H1 (cell line): ENCODE measurements at regions not wholly inside any gene's neighbourhood (a gene's known extent, or its start where the extent isn't known, plus 50 kb on each side); places are given as distances from the start of the nearest gene placed in this dataset.

Source experiments
- CTCF ChIA-PET: fragments of 300-600 bp; sonication (Branson Sonifier 250); formaldehyde crosslinking; loops from one replicate; lab custom pipeline; 2021; ENCODE audit not compliant: partially characterized antibody; lab: Charles Lee
- POLR2A ChIA-PET: fragments of 300-600 bp; sonication (Branson Sonifier 250); formaldehyde crosslinking; loops from one replicate; lab custom pipeline; 2021; ENCODE audit warnings: inconsistent platforms; ENCODE audit not compliant: partially characterized antibody; lab: Charles Lee
- DNase-seq, 2 experiments: peaks; one replicate each; pipeline versions ENCODE4 v3.0.0 to v3.0.0-alpha.2; 2010 to 2022; ENCODE audit warnings: low spot score in 2 of 2, low read depth in 1 of 2, mixed read lengths in 1 of 2
- FAIRE-seq: peaks from 2 replicates; lab custom pipeline; 2011; peaks lifted over from hg19 to GRCh38; lab: Jason Lieb, UNC
- H2AFZ ChIP-seq: 2 replicates; pipeline ENCODE4 v1.8.1; 2012; ENCODE audit warnings: low read length, inconsistent platforms
- H2AK5ac ChIP-seq: 2 replicates; pipeline ENCODE4 v1.6.1; 2013; ENCODE audit warnings: low read depth, low read length
- H2BK120ac ChIP-seq: replicated peaks from 2 replicates; pipeline ENCODE3; 2013; ENCODE audit warnings: low read depth, low read length, inconsistent platforms
- H2BK12ac ChIP-seq: 2 replicates; pipeline ENCODE4 v1.6.1; 2013; ENCODE audit warnings: low read depth, low read length
- H2BK15ac ChIP-seq: 2 replicates; pipeline ENCODE4 v1.6.1; 2013; ENCODE audit warnings: low read length
- H2BK20ac ChIP-seq: 2 replicates; pipeline ENCODE4 v1.6.1; 2013; ENCODE audit warnings: low read length
- H2BK5ac ChIP-seq: 2 replicates; pipeline ENCODE4 v1.6.1; 2013; ENCODE audit warnings: low read depth, low read length
- H3K14ac ChIP-seq: 2 replicates; pipeline ENCODE4 v1.6.1; 2013; ENCODE audit warnings: inconsistent platforms; ENCODE audit not compliant: insufficient read length
- H3K18ac ChIP-seq: 2 replicates; pipeline ENCODE4 v1.6.1; 2013; ENCODE audit warnings: low read length; ENCODE audit errors: extremely low read depth
- H3K23ac ChIP-seq: 2 replicates; pipeline ENCODE4 v1.6.1; 2013; ENCODE audit warnings: inconsistent platforms; ENCODE audit not compliant: insufficient read length
- H3K23me2 ChIP-seq: 2 replicates; pipeline ENCODE4 v1.6.1; 2013; ENCODE audit warnings: low read depth, low read length
- H3K27ac ChIP-seq: 2 replicates; pipeline ENCODE4 v1.6.1; 2011; ENCODE audit warnings: low read depth, low read length, inconsistent platforms
- H3K27me3 ChIP-seq, 4 experiments: replicated peaks in 1 of 4; 1 replicate in 1 of 4; 2 replicates in 3 of 4; pipeline versions ENCODE4 v1.6.1 to v1.8.1; 2011 to 2013; ENCODE audit warnings: low read length in 3 of 4, mild to moderate bottlenecking in 3 of 4, inconsistent platforms in 2 of 4, mixed read lengths in 2 of 4, moderate library complexity in 1 of 4; ENCODE audit not compliant: control insufficient read depth in 3 of 4, insufficient read depth in 3 of 4; ENCODE audit errors: extremely low read depth in 1 of 4
- H3K36me3 ChIP-seq, 4 experiments: 2 replicates each; pipeline versions ENCODE4 v1.6.1 to v1.8.1; 2011 to 2013; ENCODE audit warnings: mild to moderate bottlenecking in 4 of 4, low read length in 3 of 4, moderate library complexity in 2 of 4, control low read depth in 1 of 4, inconsistent platforms in 1 of 4; ENCODE audit not compliant: insufficient read depth in 4 of 4, control insufficient read depth in 2 of 4
- H3K4ac ChIP-seq: replicated peaks from 2 replicates; pipeline ENCODE3; 2013; ENCODE audit warnings: low read length, low read depth, mixed read lengths, inconsistent platforms; ENCODE audit not compliant: insufficient read length
- H3K4me1 ChIP-seq, 4 experiments: replicated peaks in 1 of 4; 1 replicate in 1 of 4; 2 replicates in 3 of 4; pipeline versions ENCODE4 v1.6.1 to v1.8.1; 2011 to 2013; ENCODE audit warnings: low read length in 3 of 4, inconsistent platforms in 2 of 4, mixed read lengths in 1 of 4; ENCODE audit not compliant: insufficient read depth in 4 of 4, control insufficient read depth in 3 of 4
- H3K4me2 ChIP-seq, 2 experiments: 2 replicates each; pipeline versions ENCODE4 v1.6.1 to v1.8.1; 2011 to 2013; ENCODE audit warnings: low read depth in 2 of 2, low read length in 2 of 2, control low read depth in 1 of 2, inconsistent platforms in 1 of 2, mild to moderate bottlenecking in 1 of 2; ENCODE audit not compliant: insufficient read depth in 1 of 2
- H3K4me3 ChIP-seq, 4 experiments: fragments of 200-600, 300-600 bp in 1 of 4; sonication (generic), shearing (Covaris generic), sonication (Bioruptor Twin) in 1 of 4; 2 replicates each; pipeline versions ENCODE4 v1.5.1 to v1.8.1; 2011 to 2016; ENCODE audit warnings: low read length in 4 of 4, low read depth in 3 of 4, control low read depth in 2 of 4, inconsistent platforms in 2 of 4, mild to moderate bottlenecking in 2 of 4, mixed read lengths in 1 of 4, moderate library complexity in 1 of 4; ENCODE audit not compliant: insufficient read depth in 2 of 4; ENCODE audit errors: extremely low read depth in 1 of 4
- H3K56ac ChIP-seq: replicated peaks from 2 replicates; pipeline ENCODE3; 2013; ENCODE audit warnings: low read depth, mild to moderate bottlenecking, mixed read lengths, low read length, inconsistent platforms; ENCODE audit not compliant: insufficient read length
- H3K79me1 ChIP-seq: 2 replicates; pipeline ENCODE4 v1.6.1; 2013; ENCODE audit warnings: low read depth, low read length, control low read depth
- H3K79me2 ChIP-seq, 2 experiments: 2 replicates each; pipeline versions ENCODE4 v1.6.1 to v1.8.1; 2012 to 2013; ENCODE audit warnings: low read length in 2 of 2, mild to moderate bottlenecking in 2 of 2, inconsistent platforms in 1 of 2; ENCODE audit not compliant: insufficient read depth in 2 of 2, control insufficient read depth in 1 of 2
- H3K9ac ChIP-seq, 4 experiments: replicated peaks in 1 of 4; 1 replicate in 1 of 4; 2 replicates in 3 of 4; pipeline versions ENCODE4 v1.6.1 to v1.8.1; 2011 to 2013; ENCODE audit warnings: low read depth in 3 of 4, low read length in 3 of 4, control low read depth in 2 of 4, mild to moderate bottlenecking in 2 of 4, moderate library complexity in 2 of 4, inconsistent platforms in 1 of 4; ENCODE audit errors: extremely low read depth in 1 of 4
- H3K9me3 ChIP-seq, 2 experiments: 2 replicates each; pipeline versions ENCODE4 v1.6.1 to v1.8.1; 2012 to 2013; ENCODE audit warnings: mild to moderate bottlenecking in 2 of 2, moderate library complexity in 2 of 2, control low read depth in 1 of 2, inconsistent platforms in 1 of 2, low read depth in 1 of 2, low read length in 1 of 2, mixed read lengths in 1 of 2; ENCODE audit not compliant: insufficient read depth in 2 of 2
- H4K20me1 ChIP-seq, 2 experiments: replicated peaks in 1 of 2; 2 replicates each; pipeline versions ENCODE3 to v1.8.1; 2011 to 2013; ENCODE audit warnings: inconsistent platforms in 2 of 2, low read length in 2 of 2, mild to moderate bottlenecking in 1 of 2; ENCODE audit not compliant: insufficient read depth in 2 of 2, control insufficient read depth in 1 of 2
- H4K5ac ChIP-seq: 2 replicates; pipeline ENCODE4 v1.6.1; 2013; ENCODE audit warnings: low read length, low read depth, mixed read lengths, inconsistent platforms; ENCODE audit not compliant: insufficient read length
- H4K8ac ChIP-seq: 2 replicates; pipeline ENCODE4 v1.8.0; 2013; ENCODE audit warnings: mild to moderate bottlenecking, moderate library complexity, low read length, inconsistent platforms; ENCODE audit not compliant: insufficient read depth; ENCODE audit errors: extremely low read depth
- H4K91ac ChIP-seq: replicated peaks from 2 replicates; pipeline ENCODE3; 2013; ENCODE audit warnings: low read length, mixed read lengths, inconsistent platforms; ENCODE audit not compliant: insufficient read length
- WGBS, 2 experiments: shearing (Covaris generic) in 1 of 2; methylation state at CpG; one replicate each; pipeline versions ENCODE4 v1.1.6 to v1.1.7; 2013 to 2015; ENCODE audit warnings: low lambda C conversion rate in 2 of 2, mixed read lengths in 2 of 2, inconsistent platforms in 1 of 2, low coverage in 1 of 2, missing lambda C conversion rate in 1 of 2; ENCODE audit not compliant: insufficient replicate concordance in 2 of 2, insufficient coverage in 1 of 2, insufficient read length in 1 of 2; ENCODE audit errors: extremely low coverage in 1 of 2, missing lambda C conversion rate in 1 of 2; 5-methylcytosine and 5-hydroxymethylcytosine counted together

DNA sequence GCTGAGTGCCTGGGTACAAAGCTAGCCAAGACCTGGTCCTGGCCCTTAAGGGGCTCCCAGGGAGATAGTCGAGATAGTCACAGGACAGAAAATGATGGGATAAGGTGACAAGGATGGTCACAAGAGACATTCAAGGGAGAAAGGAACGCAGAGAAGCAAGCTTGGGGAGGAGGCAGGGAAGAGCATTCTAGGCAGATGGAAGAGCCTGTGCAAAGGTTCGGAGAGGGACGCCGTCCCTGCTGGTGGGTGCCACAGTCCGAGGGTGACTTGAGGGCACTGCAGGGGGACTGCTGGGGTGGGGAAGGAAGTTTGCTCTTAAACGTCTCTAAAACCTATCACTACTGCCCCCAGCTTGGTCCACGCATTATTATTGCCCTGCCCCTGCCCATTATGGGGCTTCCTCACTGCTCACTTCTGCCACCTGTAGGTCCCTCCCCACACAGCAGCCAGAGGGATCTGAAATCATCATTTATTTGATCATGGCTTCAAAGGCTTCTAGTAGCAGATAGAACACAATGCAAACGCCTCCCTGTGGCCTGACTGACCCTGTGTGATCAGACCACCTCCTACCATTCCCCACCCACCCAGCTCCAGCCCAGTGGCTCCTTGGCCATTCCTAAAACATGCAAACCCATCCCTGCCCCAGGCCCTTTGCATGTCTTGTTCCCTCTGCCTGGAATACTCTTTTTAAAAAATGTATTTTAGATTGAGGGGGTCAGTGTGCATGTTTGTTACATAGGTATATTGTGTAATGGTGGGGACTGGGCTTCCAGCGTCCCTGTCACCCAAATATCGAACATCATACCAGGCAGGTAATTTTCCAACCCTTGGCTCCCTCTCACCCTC, 60.3 kb downstream of the RMI2 start:
- Histone ChIP-seq H2BK20ac (no peak overlapping the region), H3K36me3 (no peaks in the 10 kb centered on the region), H3K27ac (no peak overlapping the region), H3K4ac (no peak overlapping the region), H3K4me3 (no peak overlapping the region), H3K79me2 (no peaks in the 10 kb centered on the region), H3K9me3 (no peaks in the 10 kb centered on the region), H3K18ac (no peak overlapping the region), H3K23ac (no peak overlapping the region), H3K56ac (no peak overlapping the region), H3K14ac (no peak overlapping the region), H2AFZ (no peak overlapping the region), H3K79me1 (no peaks in the 10 kb centered on the region), H4K91ac (no peak overlapping the region), H3K4me2 (no peak overlapping the region), H4K20me1 (peaks cover 0 to 4% of the 10 kb centered on the region in 2 experiments), H4K8ac (no peak overlapping the region), H3K9ac (no peak overlapping the region), H3K4me1 (no peaks in the 10 kb centered on the region; a peak in 3 of 7 replicates), H2BK12ac (no peak overlapping the region), H2BK5ac (no peak overlapping the region), H2BK15ac (no peak overlapping the region), H3K23me2 (no peaks in the 10 kb centered on the region), H2AK5ac (no peak overlapping the region), H4K5ac (no peak overlapping the region), H3K27me3 (no peaks in the 10 kb centered on the region), H2BK120ac (no peak overlapping the region)
- FAIRE-seq (peak; percentile 50), DNase-seq (peak; percentile 44 to 93)
- WGBS, 2 experiments: 80% methylated on average over 11 of the region's 11 CpGs; no CpG with 5 or more reads in 1 of the 2 experiments
- ChIA-PET CTCF (interaction anchor here (0.6 to 18.3 kb wide), 66 partner anchors 7 to 455 kb away, joined by 3 to 266 read pairs (median 5); partner anchors contain the start of gene SOCS1), POLR2A (interaction anchor here (0.6 to 1.5 kb wide), 6 partner anchors 9 to 456 kb away, joined by 3 to 5 read pairs (median 3); no protein-coding TSS in a partner anchor)
